DOHH2 (cell line): ENCODE measurements at regions not wholly inside any gene's neighbourhood (a gene's known extent, or its start where the extent isn't known, plus 50 kb on each side); places are given as distances from the start of the nearest gene placed in this dataset.

ENCODE experiments used
- H3F3A ChIP-seq: fragments of 200-600 bp; sonication (generic), shearing (Covaris generic); 2 replicates; pipeline ENCODE4 v1.6.0; 2016; ENCODE audit warnings: antibody characterized with exemption, mild to moderate bottlenecking; ENCODE audit not compliant: control insufficient read depth, insufficient read depth
- H3K27ac ChIP-seq: fragments of 200-600 bp; sonication (generic); 2 replicates; pipeline ENCODE4 v1.5.1; 2014; ENCODE audit warnings: low read depth, mild to moderate bottlenecking, low read length, moderate library complexity
- H3K27me3 ChIP-seq: fragments of 200-600 bp; sonication (generic); 2 replicates; pipeline ENCODE4 v1.6.1; 2014; ENCODE audit warnings: mild to moderate bottlenecking, low read length, mixed read lengths; ENCODE audit not compliant: control insufficient read depth
- H3K36me3 ChIP-seq: fragments of 200-600 bp; sonication (generic); 2 replicates; pipeline ENCODE4 v1.6.1; 2014; ENCODE audit warnings: mild to moderate bottlenecking, low read length, moderate library complexity, mixed read lengths; ENCODE audit not compliant: control insufficient read depth
- H3K4me1 ChIP-seq: fragments of 200-600 bp; sonication (generic); 2 replicates; pipeline ENCODE4 v1.6.1; 2014; ENCODE audit warnings: mild to moderate bottlenecking, low read length, mixed read lengths; ENCODE audit not compliant: control insufficient read depth
- H3K4me2 ChIP-seq: fragments of 200-600 bp; sonication (generic); 2 replicates; pipeline ENCODE4 v1.6.0; 2014; ENCODE audit warnings: mild to moderate bottlenecking, low read length, moderate library complexity
- H3K4me3 ChIP-seq: fragments of 200-600 bp; sonication (generic); 2 replicates; pipeline ENCODE4 v1.5.1; 2014; ENCODE audit warnings: mild to moderate bottlenecking, low read length, mixed read lengths
- H3K79me2 ChIP-seq: fragments of 200-600 bp; sonication (generic); 2 replicates; pipeline ENCODE4 v1.6.1; 2014; ENCODE audit warnings: mild to moderate bottlenecking, low read length, mixed read lengths; ENCODE audit not compliant: control insufficient read depth
- H3K9me2 ChIP-seq: fragments of 200-600 bp; sonication (generic); replicated peaks from 2 replicates; pipeline ENCODE4 v1.6.1; 2014; ENCODE audit warnings: mild to moderate bottlenecking, low read length, mixed read lengths; ENCODE audit not compliant: control insufficient read depth
- H3K9me3 ChIP-seq: fragments of 200-600 bp; sonication (generic); 2 replicates; pipeline ENCODE4 v1.6.1; 2014; ENCODE audit warnings: antibody characterized with exemption, low read length, mixed read lengths; ENCODE audit not compliant: control insufficient read depth, insufficient read depth
- H4K20me1 ChIP-seq: fragments of 200-600 bp; sonication (generic); 2 replicates; pipeline ENCODE4 v1.6.0; 2014; ENCODE audit warnings: low read depth, mild to moderate bottlenecking, antibody characterized with exemption, low read length, moderate library complexity; ENCODE audit not compliant: control insufficient read depth, insufficient read depth
- EZH2phosphoT487 ChIP-seq: fragments of 200-600 bp; sonication (generic); IDR thresholded peaks from 2 replicates; pipeline ENCODE4 v1.6.1; 2017; ENCODE audit warnings: borderline replicate concordance, mild to moderate bottlenecking, antibody characterized with exemption, low read length, moderate library complexity, mixed read lengths
- TF ChIP-seq, protein P1 (sequence below): fragments of 200-600 bp; sonication (generic); IDR thresholded peaks from one replicate; pipeline ENCODE4 v1.5.1; 2014; ENCODE audit warnings: antibody characterized with exemption, mild to moderate bottlenecking, low read depth, low read length; ENCODE audit not compliant: poor library complexity, severe bottlenecking

- Histone ChIP-seq H3K79me2 (no peaks in the 10 kb centered on the region), H3K27ac (no peak overlapping the region), H3K4me3 (no peak overlapping the region), H3K36me3 (no peaks in the 10 kb centered on the region), H3K27me3 (no peaks in the 10 kb centered on the region), H3K9me3 (no peaks in the 10 kb centered on the region), H3K4me1 (no peaks in the 10 kb centered on the region), H3F3A (no peaks in the 10 kb centered on the region), H3K9me2 (no peaks in the 10 kb centered on the region), H3K4me2 (no peak overlapping the region), H4K20me1 (no peaks in the 10 kb centered on the region)
- TF ChIP-seq, protein P1, sequence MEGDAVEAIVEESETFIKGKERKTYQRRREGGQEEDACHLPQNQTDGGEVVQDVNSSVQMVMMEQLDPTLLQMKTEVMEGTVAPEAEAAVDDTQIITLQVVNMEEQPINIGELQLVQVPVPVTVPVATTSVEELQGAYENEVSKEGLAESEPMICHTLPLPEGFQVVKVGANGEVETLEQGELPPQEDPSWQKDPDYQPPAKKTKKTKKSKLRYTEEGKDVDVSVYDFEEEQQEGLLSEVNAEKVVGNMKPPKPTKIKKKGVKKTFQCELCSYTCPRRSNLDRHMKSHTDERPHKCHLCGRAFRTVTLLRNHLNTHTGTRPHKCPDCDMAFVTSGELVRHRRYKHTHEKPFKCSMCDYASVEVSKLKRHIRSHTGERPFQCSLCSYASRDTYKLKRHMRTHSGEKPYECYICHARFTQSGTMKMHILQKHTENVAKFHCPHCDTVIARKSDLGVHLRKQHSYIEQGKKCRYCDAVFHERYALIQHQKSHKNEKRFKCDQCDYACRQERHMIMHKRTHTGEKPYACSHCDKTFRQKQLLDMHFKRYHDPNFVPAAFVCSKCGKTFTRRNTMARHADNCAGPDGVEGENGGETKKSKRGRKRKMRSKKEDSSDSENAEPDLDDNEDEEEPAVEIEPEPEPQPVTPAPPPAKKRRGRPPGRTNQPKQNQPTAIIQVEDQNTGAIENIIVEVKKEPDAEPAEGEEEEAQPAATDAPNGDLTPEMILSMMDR: no peak
- no peak for TF ChIP-seq EZH2phosphoT487
Measured at GRCh38 chr6:100288311-100288710, 176.4 kb downstream of the SIM1 start.

GRCh38 chr6:100283285-100283684, 181.4 kb downstream of the SIM1 start:
- H3K79me2 ChIP-seq: no peaks in the 10 kb centered on the region
- no peak overlapping the region for H3K4me2 ChIP-seq
- no peak overlapping the region for H3K27ac ChIP-seq

DNA sequence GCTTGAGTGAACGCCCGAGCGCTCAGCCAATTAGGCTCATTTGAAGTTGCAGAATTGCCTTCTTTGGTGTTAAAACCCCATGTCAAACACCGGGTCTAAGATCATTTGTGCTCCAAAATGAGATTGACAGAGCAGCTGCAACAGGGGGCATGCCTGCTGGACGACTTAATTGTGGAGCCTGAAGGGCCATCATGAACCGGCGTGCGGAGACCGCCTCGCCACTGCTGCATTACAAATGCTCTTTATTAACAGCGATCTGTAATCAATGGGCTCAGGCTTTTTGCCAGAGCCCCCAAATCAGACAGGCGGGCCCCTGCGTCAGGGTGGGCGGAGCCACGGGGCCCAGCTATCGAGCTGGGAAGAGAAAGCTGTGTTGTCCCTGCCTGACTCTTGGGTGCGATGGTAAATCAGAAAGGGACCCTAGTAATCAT, 183.2 kb downstream of the SIM1 start:
- no peak overlapping the region for H3K4me3 ChIP-seq
- H3F3A ChIP-seq: no peaks in the 10 kb centered on the region
- TF ChIP-seq EZH2phosphoT487: no peak
- TF ChIP-seq, protein P1: no peak
- no peak overlapping the region for H3K27ac ChIP-seq
- no peak overlapping the region for H3K4me2 ChIP-seq
- H3K9me3 ChIP-seq: no peaks in the 10 kb centered on the region
- no peaks in the 10 kb centered on the region for H3K9me2 ChIP-seq
- no peaks in the 10 kb centered on the region for H3K79me2 ChIP-seq
- no peaks in the 10 kb centered on the region for H3K4me1 ChIP-seq
- H4K20me1 ChIP-seq: no peaks in the 10 kb centered on the region
- H3K27me3 ChIP-seq: no peaks in the 10 kb centered on the region
- no peaks in the 10 kb centered on the region for H3K36me3 ChIP-seq

More at GRCh38 chr6:100283285-100283684, 181.4 kb downstream of the SIM1 start:
- no peak overlapping the region for H3K4me3 ChIP-seq
- TF ChIP-seq, protein P1: no peak
- no peak for TF ChIP-seq EZH2phosphoT487
- H3K27me3 ChIP-seq: no peaks in the 10 kb centered on the region
- no peaks in the 10 kb centered on the region for H3K36me3 ChIP-seq
- H3K9me2 ChIP-seq: no peaks in the 10 kb centered on the region
- H3K4me1 ChIP-seq: no peaks in the 10 kb centered on the region
- H4K20me1 ChIP-seq: no peaks in the 10 kb centered on the region
- no peaks in the 10 kb centered on the region for H3K9me3 ChIP-seq
- H3F3A ChIP-seq: no peaks in the 10 kb centered on the region
